A673 (cell line): ENCODE measurements at regions not wholly inside any gene's neighbourhood (a gene's known extent, or its start where the extent isn't known, plus 50 kb on each side); places are given as distances from the start of the nearest gene placed in this dataset.

Source experiments
- BruUV-seq: library from RNA; stranded (reverse); fragments of 400-500 nt; replicated peaks from 2 replicates; lab custom pipeline; 2021; lab: Mats Ljungman, UMichigan
- CTCF ChIA-PET: fragments of 300-600 bp; sonication (Branson Sonifier 250); formaldehyde crosslinking; loops from one replicate; lab custom pipeline; 2022; ENCODE audit warnings: antibody characterized with exemption; lab: Charles Lee
- POLR2A ChIA-PET: fragments of 300-600 bp; sonication (Branson Sonifier 250); formaldehyde crosslinking; loops from one replicate; lab custom pipeline; 2022; ENCODE audit warnings: antibody characterized with exemption; ENCODE audit not compliant: low non-redundant PET; lab: Charles Lee
- DNase-seq: peaks from one replicate; pipeline ENCODE4 v3.0.0-alpha.2; 2015; ENCODE audit warnings: low spot score
- H3K27ac ChIP-seq: fragments of 200-600 bp; sonication (generic); 2 replicates; pipeline ENCODE4 v1.5.1; 2016; ENCODE audit warnings: mixed run types, low read depth, mild to moderate bottlenecking, mixed read lengths, antibody characterized with exemption, low read length; ENCODE audit not compliant: poor library complexity, severe bottlenecking
- H3K27me3 ChIP-seq: fragments of 200-600 bp; sonication (generic); replicated peaks from 2 replicates; pipeline ENCODE4 v1.6.1; 2017; ENCODE audit warnings: mixed run types, low read depth, mild to moderate bottlenecking, mixed read lengths, antibody characterized with exemption, low read length; ENCODE audit not compliant: insufficient read depth, poor library complexity
- H3K36me3 ChIP-seq: fragments of 200-600 bp; sonication (generic); 2 replicates; pipeline ENCODE4 v1.6.1; 2016; ENCODE audit warnings: mixed run types, mild to moderate bottlenecking, mixed read lengths, antibody characterized with exemption, low read length; ENCODE audit not compliant: insufficient read depth, poor library complexity, severe bottlenecking
- H3K4me1 ChIP-seq: fragments of 200-600 bp; sonication (generic); 2 replicates; pipeline ENCODE4 v1.6.1; 2017; ENCODE audit warnings: mixed run types, mild to moderate bottlenecking, mixed read lengths, antibody characterized with exemption, low read length; ENCODE audit not compliant: insufficient read depth, poor library complexity, severe bottlenecking
- H3K4me3 ChIP-seq: fragments of 200-600 bp; sonication (generic); 2 replicates; pipeline ENCODE4 v1.5.1; 2016; ENCODE audit warnings: low read depth, mixed run types, mild to moderate bottlenecking, mixed read lengths, low read length; ENCODE audit not compliant: poor library complexity, severe bottlenecking
- H3K9me3 ChIP-seq: fragments of 200-600 bp; sonication (generic); 2 replicates; pipeline ENCODE4 v1.6.1; 2016; ENCODE audit warnings: mixed run types, low read depth, mild to moderate bottlenecking, mixed read lengths, antibody characterized with exemption, low read length; ENCODE audit not compliant: poor library complexity, severe bottlenecking
- EZH2 ChIP-seq: fragments of 200-600 bp; sonication (generic); IDR thresholded peaks from 2 replicates; pipeline ENCODE4 v1.6.1; 2017; ENCODE audit warnings: borderline replicate concordance, low read depth, mild to moderate bottlenecking, mixed read lengths, antibody characterized with exemption, low read length; ENCODE audit not compliant: poor library complexity, severe bottlenecking
- intact Hi-C: fragments of 100-400 bp; cut with micrococcal nuclease; formaldehyde crosslinking; loops from one replicate; pipeline ENCODE4 v1.10.0; 2022; ENCODE audit not compliant: unreplicated experiment
- TF ChIP-seq, protein P1 (sequence below): fragments of 300-800, 200-600 bp; sonication (generic); conservative IDR thresholded peaks from 2 replicates; pipeline ENCODE4 v1.5.1; 2017; ENCODE audit warnings: low read depth, mild to moderate bottlenecking, antibody characterized with exemption, low read length, moderate library complexity, mixed read lengths

DNA sequence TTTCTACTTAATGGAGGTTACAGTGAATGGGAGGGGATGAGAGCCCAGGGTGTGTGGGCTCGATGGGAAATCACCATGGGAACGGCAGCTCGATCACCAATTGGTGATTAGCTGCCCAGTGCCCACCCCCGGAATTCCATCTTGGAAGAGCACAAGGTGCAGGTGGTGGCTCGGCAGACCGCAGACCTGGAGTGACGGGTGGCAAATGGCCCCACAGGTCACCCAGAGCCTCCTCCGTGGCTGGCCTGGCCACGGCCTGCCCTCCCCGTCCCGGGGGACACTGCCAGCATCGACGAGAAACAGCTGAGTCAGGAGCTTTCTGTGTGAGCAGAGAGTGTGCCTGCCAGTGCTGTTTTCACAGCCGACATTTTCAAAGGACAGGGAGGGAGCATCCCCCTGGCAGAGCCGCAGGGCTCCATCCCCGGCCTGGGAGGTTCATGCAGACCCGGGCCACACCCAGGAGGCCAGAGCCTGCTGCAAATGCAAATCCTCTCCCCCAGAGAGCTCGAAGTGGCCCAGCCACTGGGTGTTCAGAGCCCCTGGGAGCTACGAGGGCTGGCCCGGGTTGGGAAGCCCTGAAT, 176.4 kb upstream of the MYT1L start:
- no peak overlapping the region for H3K27ac ChIP-seq
- no peak for DNase-seq
- no peaks in the 10 kb centered on the region for H3K4me1 ChIP-seq
- BruUV-seq = no TSS peak
- POLR2A ChIA-PET = no interaction called here
- intact Hi-C loops = no loop called here
- CTCF ChIA-PET = no interaction called here
- TF ChIP-seq, protein P1, sequence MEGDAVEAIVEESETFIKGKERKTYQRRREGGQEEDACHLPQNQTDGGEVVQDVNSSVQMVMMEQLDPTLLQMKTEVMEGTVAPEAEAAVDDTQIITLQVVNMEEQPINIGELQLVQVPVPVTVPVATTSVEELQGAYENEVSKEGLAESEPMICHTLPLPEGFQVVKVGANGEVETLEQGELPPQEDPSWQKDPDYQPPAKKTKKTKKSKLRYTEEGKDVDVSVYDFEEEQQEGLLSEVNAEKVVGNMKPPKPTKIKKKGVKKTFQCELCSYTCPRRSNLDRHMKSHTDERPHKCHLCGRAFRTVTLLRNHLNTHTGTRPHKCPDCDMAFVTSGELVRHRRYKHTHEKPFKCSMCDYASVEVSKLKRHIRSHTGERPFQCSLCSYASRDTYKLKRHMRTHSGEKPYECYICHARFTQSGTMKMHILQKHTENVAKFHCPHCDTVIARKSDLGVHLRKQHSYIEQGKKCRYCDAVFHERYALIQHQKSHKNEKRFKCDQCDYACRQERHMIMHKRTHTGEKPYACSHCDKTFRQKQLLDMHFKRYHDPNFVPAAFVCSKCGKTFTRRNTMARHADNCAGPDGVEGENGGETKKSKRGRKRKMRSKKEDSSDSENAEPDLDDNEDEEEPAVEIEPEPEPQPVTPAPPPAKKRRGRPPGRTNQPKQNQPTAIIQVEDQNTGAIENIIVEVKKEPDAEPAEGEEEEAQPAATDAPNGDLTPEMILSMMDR = no peak
- no peak for TF ChIP-seq EZH2
- H3K9me3 ChIP-seq = no peaks in the 10 kb centered on the region
- H3K27me3 ChIP-seq = peaks cover 28% of the 10 kb centered on the region
- no peaks in the 10 kb centered on the region for H3K36me3 ChIP-seq
- H3K4me3 ChIP-seq = no peak overlapping the region

DNA sequence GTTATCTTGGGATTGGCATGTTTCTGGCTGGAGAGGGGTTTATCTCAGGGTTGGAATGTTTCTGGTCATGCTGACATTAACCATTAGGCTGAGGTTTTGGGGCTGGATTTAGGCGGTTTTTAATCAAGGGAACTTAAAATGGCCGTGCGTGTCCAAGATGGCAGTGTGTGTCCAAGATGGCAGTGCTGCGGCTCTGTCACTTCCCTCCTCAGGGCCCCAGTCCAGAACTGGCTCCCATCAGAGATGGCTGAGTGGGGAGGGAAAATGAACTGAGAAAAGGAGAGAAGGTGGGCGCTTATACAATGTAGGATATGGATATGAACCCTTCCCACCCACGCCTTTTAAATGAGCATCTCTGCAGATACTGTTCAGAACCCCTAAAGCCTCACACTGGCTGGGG, 175.5 kb upstream of the MYT1L start:
- no peak for DNase-seq
- intact Hi-C loops = no loop called here
- no TSS peak for BruUV-seq
- H3K4me1 ChIP-seq = no peaks in the 10 kb centered on the region
- TF ChIP-seq, protein P1 = no peak
- no peak for TF ChIP-seq EZH2
- ChIA-PET POLR2A (no interaction called here), CTCF (no interaction called here)
- H3K27me3 ChIP-seq = peaks cover 22% of the 10 kb centered on the region
- no peak overlapping the region for H3K27ac ChIP-seq
- no peaks in the 10 kb centered on the region for H3K36me3 ChIP-seq
- H3K9me3 ChIP-seq = no peaks in the 10 kb centered on the region
- H3K4me3 ChIP-seq = no peak overlapping the region

DNA sequence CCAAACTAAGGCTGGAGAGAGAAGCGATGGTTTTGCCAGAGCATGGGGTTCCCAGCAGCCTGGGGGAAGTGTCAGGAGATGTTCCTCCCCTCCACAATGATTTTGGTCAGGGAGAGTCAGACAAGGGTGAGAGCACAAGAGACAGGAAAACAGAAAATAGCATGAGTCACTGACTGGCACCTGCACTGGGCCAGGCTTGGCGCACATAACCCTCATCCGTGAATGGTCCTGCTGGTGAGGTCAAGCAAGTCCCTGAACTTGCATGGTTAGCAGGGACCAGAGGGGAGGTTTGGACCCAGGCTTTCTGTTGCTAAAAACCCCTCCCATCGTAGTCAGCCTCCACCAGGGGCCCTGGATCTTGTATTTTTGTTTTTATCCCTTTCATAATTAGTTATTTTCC, 174.5 kb upstream of the MYT1L start:
- DNase-seq = no peak
- Histone ChIP-seq H3K36me3 (no peaks in the 10 kb centered on the region), H3K4me3 (no peak overlapping the region), H3K27me3 (peaks cover 13% of the 10 kb centered on the region), H3K4me1 (no peaks in the 10 kb centered on the region), H3K27ac (no peak overlapping the region), H3K9me3 (no peaks in the 10 kb centered on the region)
- BruUV-seq = no TSS peak
- TF ChIP-seq, protein P1 = no peak
- TF ChIP-seq EZH2 = no peak
- POLR2A ChIA-PET = no interaction called here
- intact Hi-C loops = no loop called here
- CTCF ChIA-PET = no interaction called here
